GM19035 (cell line): ENCODE measurements at regions not wholly inside any gene's neighbourhood (a gene's known extent, or its start where the extent isn't known, plus 50 kb on each side); places are given as distances from the start of the nearest gene placed in this dataset.
A peak's percentile ranks its signal among the peaks of the same experiment; 100 is the strongest.

Experiments used
- ATAC-seq: cut with Tn5 transposase; IDR thresholded peaks from one replicate; pipeline ENCODE4 v1.9.1; 2021; ENCODE audit not compliant: unreplicated experiment

GRCh38 chr3:27861046-27862036 is 139.2 kb upstream of the EOMES start:
- no peak for ATAC-seq

- no peak for ATAC-seq
Measured at GRCh38 chr3:27865731-27866130, 143.6 kb upstream of the EOMES start.

GRCh38 chr3:27869152-27869551 is 147.0 kb upstream of the EOMES start:
- no peak for ATAC-seq

- ATAC-seq: no peak
Measured at GRCh38 chr3:27877061-27878013, 155.2 kb upstream of the EOMES start.

- ATAC-seq: no peak
Measured at GRCh38 chr3:27878014-27878383, 155.9 kb upstream of the EOMES start.

GRCh38 chr3:27880969-27881892 is 159.1 kb upstream of the EOMES start:
- ATAC-seq: peak; percentile 42

GRCh38 chr3:27883266-27883665 is 161.1 kb upstream of the EOMES start:
- no peak for ATAC-seq

GRCh38 chr3:27885641-27886040 is 163.5 kb upstream of the EOMES start:
- ATAC-seq: no peak

GRCh38 chr3:27888562-27888961 is 166.4 kb upstream of the EOMES start:
- no peak for ATAC-seq

GRCh38 chr3:27889745-27890144 is 167.6 kb upstream of the EOMES start:
- no peak for ATAC-seq

GRCh38 chr3:27900316-27900715 is 178.2 kb upstream of the EOMES start:
- no peak for ATAC-seq

GRCh38 chr3:27903446-27903845 is 181.3 kb upstream of the EOMES start:
- no peak for ATAC-seq

GRCh38 chr3:27905625-27906024 is 183.5 kb upstream of the EOMES start:
- ATAC-seq: no peak

- ATAC-seq: no peak
Measured at GRCh38 chr3:27907148-27907547, 185.0 kb upstream of the EOMES start.

GRCh38 chr3:27907929-27908328 is 185.8 kb upstream of the EOMES start:
- ATAC-seq: no peak

- ATAC-seq: no peak
Measured at GRCh38 chr3:27910456-27910855, 188.3 kb upstream of the EOMES start.

GRCh38 chr3:27914199-27914598 is 192.1 kb upstream of the EOMES start:
- ATAC-seq: no peak

GRCh38 chr3:27923349-27924068 is 201.4 kb upstream of the EOMES start:
- ATAC-seq: no peak

GRCh38 chr3:27927882-27928281 is 205.8 kb upstream of the EOMES start:
- ATAC-seq: no peak

- no peak for ATAC-seq
Measured at GRCh38 chr3:27930052-27930602, 208.0 kb upstream of the EOMES start.
